ENCODE measurements at regions not wholly inside any gene's neighbourhood (a gene's known extent, or its start where the extent isn't known, plus 50 kb on each side); places are given as distances from the start of the nearest gene placed in this dataset.

DNA sequence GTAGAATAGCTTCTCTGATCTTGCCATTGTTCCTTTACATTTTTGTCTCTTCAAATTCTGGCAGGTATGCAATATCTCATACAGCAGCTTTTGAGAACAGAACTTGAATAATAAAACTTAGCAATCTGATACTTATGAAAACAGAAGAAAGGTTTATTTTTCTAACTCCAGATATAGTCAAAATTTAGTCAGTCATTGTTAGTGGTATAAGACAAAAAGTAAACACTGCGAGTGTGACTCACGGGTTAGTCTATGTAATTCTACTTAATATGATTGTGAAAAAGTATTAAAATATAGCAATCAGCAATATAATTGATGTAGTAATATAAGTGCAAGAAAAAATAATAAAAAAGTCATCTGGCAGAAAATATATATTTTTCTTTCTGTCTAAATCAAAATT is 910.4 kb downstream of the DNAH5 start:
- TF ChIP-seq, protein P1, sequence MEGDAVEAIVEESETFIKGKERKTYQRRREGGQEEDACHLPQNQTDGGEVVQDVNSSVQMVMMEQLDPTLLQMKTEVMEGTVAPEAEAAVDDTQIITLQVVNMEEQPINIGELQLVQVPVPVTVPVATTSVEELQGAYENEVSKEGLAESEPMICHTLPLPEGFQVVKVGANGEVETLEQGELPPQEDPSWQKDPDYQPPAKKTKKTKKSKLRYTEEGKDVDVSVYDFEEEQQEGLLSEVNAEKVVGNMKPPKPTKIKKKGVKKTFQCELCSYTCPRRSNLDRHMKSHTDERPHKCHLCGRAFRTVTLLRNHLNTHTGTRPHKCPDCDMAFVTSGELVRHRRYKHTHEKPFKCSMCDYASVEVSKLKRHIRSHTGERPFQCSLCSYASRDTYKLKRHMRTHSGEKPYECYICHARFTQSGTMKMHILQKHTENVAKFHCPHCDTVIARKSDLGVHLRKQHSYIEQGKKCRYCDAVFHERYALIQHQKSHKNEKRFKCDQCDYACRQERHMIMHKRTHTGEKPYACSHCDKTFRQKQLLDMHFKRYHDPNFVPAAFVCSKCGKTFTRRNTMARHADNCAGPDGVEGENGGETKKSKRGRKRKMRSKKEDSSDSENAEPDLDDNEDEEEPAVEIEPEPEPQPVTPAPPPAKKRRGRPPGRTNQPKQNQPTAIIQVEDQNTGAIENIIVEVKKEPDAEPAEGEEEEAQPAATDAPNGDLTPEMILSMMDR (IDR thresholded peaks at IDR 0.05; ENCODE audit: borderline replicate concordance, extremely low read depth, low read length, poor library complexity, severe bottlenecking) = no peak
- TF ChIP-seq EZH2 (IDR thresholded peaks at IDR 0.05; ENCODE audit: borderline replicate concordance, low read depth, low read length, severe bottlenecking) = no peak
